ENCODE measurements at regions not wholly inside any gene's neighbourhood (a gene's known extent, or its start where the extent isn't known, plus 50 kb on each side); places are given as distances from the start of the nearest gene placed in this dataset.

DNA sequence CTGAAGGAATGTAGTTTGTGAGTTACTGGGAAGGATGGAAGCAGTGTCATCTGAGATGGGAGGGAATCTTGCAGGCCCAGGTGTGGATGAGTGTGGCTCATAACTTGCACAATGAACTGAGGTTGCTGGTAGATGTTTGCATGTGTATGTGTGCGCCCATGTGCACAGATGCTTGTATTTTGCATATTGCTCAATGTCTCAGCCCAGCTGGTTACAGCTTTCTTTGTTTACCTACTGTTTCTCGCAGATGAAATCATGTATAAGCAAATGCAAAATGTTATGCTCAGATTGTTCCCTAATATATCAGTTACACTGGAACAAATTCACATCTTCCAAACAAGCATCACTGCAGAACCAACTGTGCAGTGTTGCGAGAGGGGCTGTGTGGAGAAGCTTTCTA, 452.2 kb upstream of the EEF2KMT start:
- Mint-ChIP-seq H3K4me3 (no peak overlapping the region), H3K4me1 (peaks cover 3% of the 10 kb centered on the region), H3K27ac (no peak overlapping the region), H3K27me3 (ENCODE audit: insufficient read depth, low read depth, poor library complexity) (no peaks in the 10 kb centered on the region), H3K9me3 (no peaks in the 10 kb centered on the region; the same call in 2 of the 3 replicates), H3K36me3 (ENCODE audit: low read depth) (no peaks in the 10 kb centered on the region)
- no peaks in the 10 kb centered on the region for H3K27me3 ChIP-seq (ENCODE audit: insufficient read depth)
- H3F3A ChIP-seq (replicated peaks; ENCODE audit: low read depth), result no peaks in the 10 kb centered on the region
- H3K4me3 ChIP-seq, result no peak overlapping the region
- no peak for DNase-seq (ENCODE audit: low spot score)
- H4K20me1 ChIP-seq (replicated peaks; ENCODE audit: insufficient read depth), result no peaks in the 10 kb centered on the region
- H3K9me2 ChIP-seq (ENCODE audit: insufficient read depth), result no peaks in the 10 kb centered on the region
- H3K4me1 ChIP-seq (ENCODE audit: insufficient read depth), result no peaks in the 10 kb centered on the region
- no peak for ATAC-seq
- no peaks in the 10 kb centered on the region; the same call in 1 of the 2 replicates for H3K36me3 ChIP-seq (ENCODE audit: insufficient read depth)
- no peaks in the 10 kb centered on the region for H3K79me2 ChIP-seq (replicated peaks; ENCODE audit: insufficient read depth)
- H2AFZ ChIP-seq, result no peak overlapping the region
- H3K27ac ChIP-seq (ENCODE audit: low read depth), result no peak overlapping the region
- H3K4me2 ChIP-seq, result no peak overlapping the region
- no peak for TF ChIP-seq EZH2phosphoT487 (IDR thresholded peaks at IDR 0.05; ENCODE audit: unreplicated experiment)

DNA sequence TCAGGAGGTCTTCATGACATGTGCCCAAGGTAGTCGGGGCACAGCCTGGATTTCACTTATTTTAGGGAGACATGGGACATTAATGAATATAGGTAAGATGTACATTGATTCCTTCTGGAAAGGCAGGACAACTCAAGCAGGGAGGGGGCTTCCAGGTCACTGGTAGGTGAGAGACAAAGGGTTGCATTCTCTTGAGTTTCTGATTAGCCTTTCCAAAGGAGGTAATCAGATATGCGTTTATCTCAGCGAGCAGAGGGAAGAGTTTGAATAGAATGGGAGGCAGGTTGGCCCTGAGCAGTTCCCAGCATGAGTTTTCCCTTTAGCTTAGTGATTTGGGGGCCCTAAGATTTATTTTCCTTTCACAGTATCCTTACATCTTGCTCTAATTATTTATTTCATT, 443.8 kb upstream of the EEF2KMT start:
- peaks cover 11% of the 10 kb centered on the region; the same call in 1 of the 2 replicates for H3K4me1 ChIP-seq (ENCODE audit: insufficient read depth)
- Mint-ChIP-seq H3K4me1 (peaks cover 27% of the 10 kb centered on the region), H3K4me3 (no peak overlapping the region), H3K27ac (peak overlapping the region; percentile 27), H3K9me3 (no peaks in the 10 kb centered on the region), H3K27me3 (ENCODE audit: insufficient read depth, low read depth, poor library complexity) (no peaks in the 10 kb centered on the region), H3K36me3 (ENCODE audit: low read depth) (no peaks in the 10 kb centered on the region)
- H3F3A ChIP-seq (replicated peaks; ENCODE audit: low read depth), result no peaks in the 10 kb centered on the region
- TF ChIP-seq, protein P1, sequence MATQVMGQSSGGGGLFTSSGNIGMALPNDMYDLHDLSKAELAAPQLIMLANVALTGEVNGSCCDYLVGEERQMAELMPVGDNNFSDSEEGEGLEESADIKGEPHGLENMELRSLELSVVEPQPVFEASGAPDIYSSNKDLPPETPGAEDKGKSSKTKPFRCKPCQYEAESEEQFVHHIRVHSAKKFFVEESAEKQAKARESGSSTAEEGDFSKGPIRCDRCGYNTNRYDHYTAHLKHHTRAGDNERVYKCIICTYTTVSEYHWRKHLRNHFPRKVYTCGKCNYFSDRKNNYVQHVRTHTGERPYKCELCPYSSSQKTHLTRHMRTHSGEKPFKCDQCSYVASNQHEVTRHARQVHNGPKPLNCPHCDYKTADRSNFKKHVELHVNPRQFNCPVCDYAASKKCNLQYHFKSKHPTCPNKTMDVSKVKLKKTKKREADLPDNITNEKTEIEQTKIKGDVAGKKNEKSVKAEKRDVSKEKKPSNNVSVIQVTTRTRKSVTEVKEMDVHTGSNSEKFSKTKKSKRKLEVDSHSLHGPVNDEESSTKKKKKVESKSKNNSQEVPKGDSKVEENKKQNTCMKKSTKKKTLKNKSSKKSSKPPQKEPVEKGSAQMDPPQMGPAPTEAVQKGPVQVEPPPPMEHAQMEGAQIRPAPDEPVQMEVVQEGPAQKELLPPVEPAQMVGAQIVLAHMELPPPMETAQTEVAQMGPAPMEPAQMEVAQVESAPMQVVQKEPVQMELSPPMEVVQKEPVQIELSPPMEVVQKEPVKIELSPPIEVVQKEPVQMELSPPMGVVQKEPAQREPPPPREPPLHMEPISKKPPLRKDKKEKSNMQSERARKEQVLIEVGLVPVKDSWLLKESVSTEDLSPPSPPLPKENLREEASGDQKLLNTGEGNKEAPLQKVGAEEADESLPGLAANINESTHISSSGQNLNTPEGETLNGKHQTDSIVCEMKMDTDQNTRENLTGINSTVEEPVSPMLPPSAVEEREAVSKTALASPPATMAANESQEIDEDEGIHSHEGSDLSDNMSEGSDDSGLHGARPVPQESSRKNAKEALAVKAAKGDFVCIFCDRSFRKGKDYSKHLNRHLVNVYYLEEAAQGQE (IDR thresholded peaks at IDR 0.05; ENCODE audit: unreplicated experiment), result no peak
- TF ChIP-seq POLR2AphosphoS5 (IDR thresholded peaks at IDR 0.05; ENCODE audit: low read depth) (no peak), STAT1 (IDR thresholded peaks at IDR 0.05; ENCODE audit: unreplicated experiment) (no peak), NANOG (IDR thresholded peaks at IDR 0.05; ENCODE audit: borderline replicate concordance) (no peak), ZNF331 (CRISPR knock-in tag; IDR thresholded peaks at IDR 0.05; ENCODE audit: low read depth) (no peak), CREB1 (CRISPR knock-in tag; IDR thresholded peaks at IDR 0.05; ENCODE audit: low read depth) (no peak), EZH2phosphoT487 (IDR thresholded peaks at IDR 0.05; ENCODE audit: unreplicated experiment) (no peak)
- TF ChIP-seq, protein P2, sequence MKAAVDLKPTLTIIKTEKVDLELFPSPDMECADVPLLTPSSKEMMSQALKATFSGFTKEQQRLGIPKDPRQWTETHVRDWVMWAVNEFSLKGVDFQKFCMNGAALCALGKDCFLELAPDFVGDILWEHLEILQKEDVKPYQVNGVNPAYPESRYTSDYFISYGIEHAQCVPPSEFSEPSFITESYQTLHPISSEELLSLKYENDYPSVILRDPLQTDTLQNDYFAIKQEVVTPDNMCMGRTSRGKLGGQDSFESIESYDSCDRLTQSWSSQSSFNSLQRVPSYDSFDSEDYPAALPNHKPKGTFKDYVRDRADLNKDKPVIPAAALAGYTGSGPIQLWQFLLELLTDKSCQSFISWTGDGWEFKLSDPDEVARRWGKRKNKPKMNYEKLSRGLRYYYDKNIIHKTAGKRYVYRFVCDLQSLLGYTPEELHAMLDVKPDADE (IDR thresholded peaks at IDR 0.05), result no peak
- H3K9me2 ChIP-seq (ENCODE audit: insufficient read depth), result no peaks in the 10 kb centered on the region
- no peak overlapping the region for H2AFZ ChIP-seq
- ATAC-seq, result peak; percentile 80
- H3K4me3 ChIP-seq, result no peak overlapping the region
- no peaks in the 10 kb centered on the region for H4K20me1 ChIP-seq (replicated peaks; ENCODE audit: insufficient read depth)
- peak; percentile 33 for DNase-seq (ENCODE audit: low spot score)
- no peak overlapping the region for H3K4me2 ChIP-seq
- H3K36me3 ChIP-seq (ENCODE audit: insufficient read depth), result no peaks in the 10 kb centered on the region
- no peaks in the 10 kb centered on the region for H3K79me2 ChIP-seq (replicated peaks; ENCODE audit: insufficient read depth)
- no peaks in the 10 kb centered on the region for H3K27me3 ChIP-seq (ENCODE audit: insufficient read depth)
- no peak overlapping the region for H3K27ac ChIP-seq (ENCODE audit: low read depth)
